IMR-90 (cell line): ENCODE measurements at regions not wholly inside any gene's neighbourhood (a gene's known extent, or its start where the extent isn't known, plus 50 kb on each side); places are given as distances from the start of the nearest gene placed in this dataset.

Experiments
- POLR2A ChIP-seq: IDR thresholded peaks from 2 replicates; pipeline ENCODE4 v1.6.1; 2012; ENCODE audit warnings: mild to moderate bottlenecking, low read depth, low read length
- RAD21 ChIP-seq: IDR thresholded peaks from 2 replicates; pipeline ENCODE4 v1.6.1; 2012; ENCODE audit warnings: low read length, improper control_type of control experiment
- TF ChIP-seq, protein P1 (sequence below): conservative IDR thresholded peaks from 2 replicates; pipeline ENCODE4 v1.5.1; 2012; ENCODE audit warnings: mild to moderate bottlenecking, low read depth, low read length, improper control_type of control experiment
- TF ChIP-seq, protein P2 (sequence below): fragments of 150-350 bp; IDR thresholded peaks from 2 replicates; pipeline ENCODE4 v1.6.1; 2017; ENCODE audit warnings: mild to moderate bottlenecking, antibody characterized with exemption, low read length, low read depth

- TF ChIP-seq, protein P1, sequence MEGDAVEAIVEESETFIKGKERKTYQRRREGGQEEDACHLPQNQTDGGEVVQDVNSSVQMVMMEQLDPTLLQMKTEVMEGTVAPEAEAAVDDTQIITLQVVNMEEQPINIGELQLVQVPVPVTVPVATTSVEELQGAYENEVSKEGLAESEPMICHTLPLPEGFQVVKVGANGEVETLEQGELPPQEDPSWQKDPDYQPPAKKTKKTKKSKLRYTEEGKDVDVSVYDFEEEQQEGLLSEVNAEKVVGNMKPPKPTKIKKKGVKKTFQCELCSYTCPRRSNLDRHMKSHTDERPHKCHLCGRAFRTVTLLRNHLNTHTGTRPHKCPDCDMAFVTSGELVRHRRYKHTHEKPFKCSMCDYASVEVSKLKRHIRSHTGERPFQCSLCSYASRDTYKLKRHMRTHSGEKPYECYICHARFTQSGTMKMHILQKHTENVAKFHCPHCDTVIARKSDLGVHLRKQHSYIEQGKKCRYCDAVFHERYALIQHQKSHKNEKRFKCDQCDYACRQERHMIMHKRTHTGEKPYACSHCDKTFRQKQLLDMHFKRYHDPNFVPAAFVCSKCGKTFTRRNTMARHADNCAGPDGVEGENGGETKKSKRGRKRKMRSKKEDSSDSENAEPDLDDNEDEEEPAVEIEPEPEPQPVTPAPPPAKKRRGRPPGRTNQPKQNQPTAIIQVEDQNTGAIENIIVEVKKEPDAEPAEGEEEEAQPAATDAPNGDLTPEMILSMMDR = no peak
- no peak for TF ChIP-seq POLR2A
- TF ChIP-seq RAD21 = no peak
- TF ChIP-seq, protein P2, sequence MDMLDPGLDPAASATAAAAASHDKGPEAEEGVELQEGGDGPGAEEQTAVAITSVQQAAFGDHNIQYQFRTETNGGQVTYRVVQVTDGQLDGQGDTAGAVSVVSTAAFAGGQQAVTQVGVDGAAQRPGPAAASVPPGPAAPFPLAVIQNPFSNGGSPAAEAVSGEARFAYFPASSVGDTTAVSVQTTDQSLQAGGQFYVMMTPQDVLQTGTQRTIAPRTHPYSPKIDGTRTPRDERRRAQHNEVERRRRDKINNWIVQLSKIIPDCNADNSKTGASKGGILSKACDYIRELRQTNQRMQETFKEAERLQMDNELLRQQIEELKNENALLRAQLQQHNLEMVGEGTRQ = no peak
Measured at GRCh38 chr1:72885017-72885416, 602.7 kb upstream of the NEGR1 start.
